NK-92 treated with Interleukin-12 subunit alpha and Interleukin-12 subunit beta, amount 100 ng/mL, for 24 hours (cell line): ENCODE measurements at regions not wholly inside any gene's neighbourhood (a gene's known extent, or its start where the extent isn't known, plus 50 kb on each side); places are given as distances from the start of the nearest gene placed in this dataset.
A peak's percentile ranks its signal among the peaks of the same experiment; 100 is the strongest.

Experiments used
- DNase-seq: peaks from one replicate; lab custom pipeline; 2025; lab: John Stamatoyannopoulos, UW

DNA sequence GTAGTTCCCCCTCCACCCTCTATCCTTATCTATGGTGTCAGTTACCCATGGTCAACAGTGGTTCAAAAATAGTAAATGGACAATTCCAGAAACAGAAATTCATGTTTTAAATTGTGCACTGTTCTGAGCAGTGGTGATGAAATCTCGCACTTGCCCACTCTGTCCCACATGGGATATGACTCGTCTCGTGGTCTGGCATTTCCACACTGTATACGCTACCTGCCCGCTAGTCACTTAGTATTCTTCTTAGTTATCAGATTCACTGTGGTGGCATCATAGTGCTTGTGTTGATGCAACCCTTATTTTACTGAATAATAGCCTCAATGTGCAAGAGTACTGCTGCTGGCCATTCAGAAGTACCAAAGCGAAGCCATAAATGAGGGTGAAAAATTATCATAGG, 507.0 kb downstream of the SNAPC1 start:
- DNase-seq = peak; percentile 2

DNA sequence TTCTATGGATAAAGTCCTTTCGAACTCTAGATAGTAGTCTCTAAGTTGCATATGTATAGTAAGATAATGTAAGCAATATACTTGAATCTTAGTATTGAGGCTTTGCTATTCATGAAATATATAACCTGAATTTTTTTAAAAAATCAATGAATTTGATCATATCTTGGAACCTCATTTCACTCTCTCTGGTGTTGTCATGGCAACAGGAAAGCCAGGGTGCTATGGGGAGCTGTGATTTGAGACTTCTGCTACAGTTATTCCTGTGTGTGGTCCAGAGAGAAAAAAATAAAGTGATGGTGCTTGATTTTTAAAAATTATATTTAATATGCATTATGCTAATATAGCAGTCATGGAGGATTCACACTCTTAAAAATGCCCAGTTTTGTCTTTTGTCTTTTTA, 508.0 kb downstream of the SNAPC1 start:
- no peak for DNase-seq

DNA sequence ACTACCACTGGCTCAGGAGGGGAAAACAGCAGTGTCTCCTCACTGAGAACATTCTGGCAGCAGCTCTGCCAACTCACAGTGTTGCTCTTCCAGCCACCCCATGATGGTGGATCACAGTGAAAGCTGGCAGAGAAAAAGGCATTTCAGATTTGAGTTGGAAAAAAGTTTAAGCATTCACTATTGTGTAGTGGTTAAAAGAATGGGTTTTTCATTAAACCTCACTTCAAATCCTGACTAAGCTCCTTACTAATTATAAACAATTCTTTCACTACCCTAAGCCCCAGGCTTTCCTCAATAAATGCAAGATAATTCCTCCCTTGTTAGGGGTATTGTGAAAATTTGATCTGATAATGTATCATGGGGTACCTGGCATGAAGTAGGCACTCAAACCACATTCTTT, 518.1 kb downstream of the SNAPC1 start:
- no peak for DNase-seq

DNA sequence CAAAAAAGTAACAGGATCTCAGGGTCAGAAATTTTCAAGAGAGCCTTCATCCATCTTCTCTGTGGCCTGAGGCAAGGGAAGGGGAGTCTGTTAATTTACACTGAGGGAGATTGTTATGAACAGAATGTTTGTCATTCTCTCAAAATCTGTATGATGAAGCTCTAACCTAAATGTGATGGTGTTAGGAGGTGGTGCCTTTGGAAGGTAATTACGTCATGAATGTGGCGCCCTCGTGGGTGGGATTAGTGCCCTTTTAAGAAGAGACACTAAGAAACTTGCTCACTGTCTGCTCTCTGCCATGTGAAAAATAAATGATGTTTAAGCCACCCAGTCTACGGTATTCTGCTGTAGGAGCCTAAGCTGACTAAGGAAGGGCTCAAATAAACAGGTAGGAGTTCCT, 521.6 kb downstream of the SNAPC1 start:
- DNase-seq = no peak

DNA sequence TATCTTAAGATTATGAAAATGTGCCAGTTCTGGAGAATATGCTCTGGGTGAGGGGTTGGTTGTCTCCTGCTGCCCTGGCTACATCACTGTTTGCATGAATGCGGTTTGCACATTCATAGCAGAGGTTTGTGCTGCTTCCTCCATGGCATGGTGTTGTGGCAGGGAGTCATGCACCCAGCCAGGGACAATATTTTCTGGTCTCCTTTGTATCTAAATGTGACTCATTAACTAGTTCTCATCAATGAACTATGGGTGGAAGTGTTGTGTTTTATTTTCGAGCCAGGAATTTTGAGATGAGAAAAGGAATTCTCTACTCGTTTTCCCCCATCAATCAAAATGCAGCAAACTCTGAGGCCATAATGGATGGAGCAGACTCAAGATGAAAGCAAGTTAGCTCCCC, 527.3 kb downstream of the SNAPC1 start:
- no peak for DNase-seq

DNA sequence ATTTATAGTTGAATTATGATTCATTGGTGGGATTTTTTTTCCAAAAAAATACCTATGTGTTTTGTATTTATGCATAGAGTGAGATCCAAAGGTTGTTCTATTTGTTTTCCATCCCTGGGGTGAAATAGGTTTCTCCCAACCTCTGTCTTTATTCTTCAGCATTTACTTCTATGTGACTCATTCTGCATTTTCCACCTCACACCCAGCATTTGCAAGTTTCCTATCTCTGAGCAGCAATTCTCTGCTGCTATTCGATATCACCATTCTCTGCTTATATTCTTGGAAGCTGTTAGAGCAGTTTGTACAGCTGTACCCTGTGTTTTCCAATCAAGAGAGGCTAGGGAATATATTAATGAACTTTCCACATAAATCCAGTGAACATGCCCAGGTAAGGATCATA, 538.9 kb downstream of the SNAPC1 start:
- no peak for DNase-seq

DNA sequence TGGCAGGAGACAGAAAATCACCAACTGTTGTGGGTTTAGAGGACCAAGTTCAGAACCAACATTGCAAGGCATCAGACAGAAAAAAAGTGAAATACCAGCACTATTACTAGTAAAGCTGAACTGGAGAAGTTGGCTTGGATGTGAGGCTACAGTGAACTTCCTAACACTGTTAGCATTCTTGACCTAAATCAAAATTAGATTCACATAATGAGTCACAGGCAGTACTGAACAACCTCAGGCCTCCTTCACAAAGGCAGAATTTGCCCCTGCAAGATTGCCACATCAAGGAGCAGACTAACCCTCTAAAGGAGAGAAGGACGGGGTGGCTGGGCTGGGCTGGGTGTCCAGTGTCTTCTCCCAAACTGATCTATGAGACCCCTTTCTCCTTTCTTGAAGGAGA, 539.7 kb downstream of the SNAPC1 start:
- no peak for DNase-seq

DNA sequence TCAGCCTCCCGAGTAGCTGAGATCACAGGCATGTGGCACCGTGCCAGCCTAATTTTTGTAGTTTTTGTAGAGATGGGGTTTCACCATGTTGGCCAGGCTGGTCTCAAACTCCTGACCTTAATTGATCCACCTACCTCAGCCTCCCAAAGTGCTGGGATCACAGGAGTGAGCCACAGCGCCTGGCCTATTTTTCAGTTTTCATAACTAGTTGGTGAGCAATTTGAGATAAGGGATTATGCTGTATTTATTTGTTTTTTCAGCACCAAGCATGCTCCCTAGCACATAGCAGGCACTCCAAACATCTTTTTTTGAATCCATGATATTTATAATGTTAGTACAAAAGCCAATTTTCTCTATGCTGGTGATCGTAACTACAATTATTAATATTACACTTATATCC, 541.2 kb downstream of the SNAPC1 start:
- DNase-seq = no peak

DNA sequence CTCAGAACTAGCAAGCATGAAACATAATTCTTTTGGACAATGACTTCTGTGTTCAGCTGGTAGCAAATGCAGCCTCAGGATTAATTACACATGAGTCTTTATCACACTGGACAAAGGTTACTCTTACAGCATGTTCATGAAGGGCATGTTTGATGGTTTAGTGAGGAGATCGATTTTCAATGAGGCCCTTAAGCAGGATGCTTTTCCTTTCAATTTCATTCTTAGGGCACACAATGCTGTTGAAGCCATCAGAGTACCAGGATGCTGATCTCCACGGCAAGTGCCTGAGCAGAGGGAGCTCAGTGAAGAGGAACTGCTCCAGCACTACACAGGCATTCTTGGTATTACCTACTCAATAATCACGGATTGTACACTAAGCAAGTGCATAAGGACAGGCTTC, 542.0 kb downstream of the SNAPC1 start:
- DNase-seq = no peak

DNA sequence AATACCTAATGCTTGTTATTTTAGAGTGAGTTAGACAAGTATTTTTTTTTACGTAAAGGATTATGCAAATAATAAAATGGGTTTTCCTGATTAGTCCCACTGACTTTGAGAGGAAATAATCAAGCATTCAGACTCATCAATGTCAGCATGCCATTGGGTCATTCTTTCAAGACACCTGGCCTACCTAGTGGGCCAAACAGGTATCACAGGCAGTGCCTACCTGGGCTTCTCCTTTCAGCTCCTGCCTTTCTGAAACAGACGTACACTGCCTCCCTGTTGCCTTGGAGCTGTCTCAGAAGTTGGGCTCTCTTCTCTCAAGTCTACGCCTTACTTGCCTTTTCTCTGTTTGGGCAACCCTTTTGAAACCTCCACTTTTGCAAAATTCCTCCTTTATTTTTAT, 545.6 kb downstream of the SNAPC1 start:
- no peak for DNase-seq

DNA sequence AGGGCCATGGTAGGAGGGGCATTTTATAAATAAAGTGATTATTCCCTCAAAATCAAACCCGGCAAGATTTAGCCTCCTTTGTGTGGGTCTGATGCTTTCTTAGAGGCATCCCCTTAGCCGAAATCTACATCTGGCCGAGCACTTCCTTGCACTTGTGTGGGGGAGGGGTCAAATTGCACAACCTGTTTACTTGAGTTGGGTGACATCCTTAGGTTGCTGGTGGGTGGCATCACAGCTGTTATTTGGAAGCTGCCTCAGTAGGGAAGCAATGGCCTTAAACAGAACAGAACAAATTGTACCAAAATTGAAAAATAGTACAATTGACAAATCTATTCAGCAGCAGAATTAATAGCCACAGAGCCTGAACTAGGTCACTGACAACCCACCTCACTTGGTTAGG, 546.1 kb downstream of the SNAPC1 start:
- DNase-seq = no peak

DNA sequence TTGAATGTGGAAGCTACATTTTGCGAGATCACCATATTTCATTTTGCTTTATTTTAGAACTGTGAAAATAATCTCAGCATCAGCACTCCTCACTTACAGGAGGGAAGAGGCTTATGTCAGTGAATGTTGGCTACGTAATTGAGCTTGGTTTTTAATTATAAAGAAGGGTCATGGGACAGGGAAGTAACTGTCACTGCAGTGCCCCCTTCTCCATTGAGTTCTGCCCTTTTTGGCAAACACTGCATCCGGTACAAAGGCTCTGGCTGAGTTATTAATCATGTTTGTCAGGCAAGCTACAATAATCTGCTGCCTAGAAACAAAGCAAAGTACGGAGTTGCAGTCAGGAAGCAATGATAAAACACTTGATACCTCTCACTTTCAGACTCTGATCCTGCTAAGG, 546.7 kb downstream of the SNAPC1 start:
- no peak for DNase-seq

DNA sequence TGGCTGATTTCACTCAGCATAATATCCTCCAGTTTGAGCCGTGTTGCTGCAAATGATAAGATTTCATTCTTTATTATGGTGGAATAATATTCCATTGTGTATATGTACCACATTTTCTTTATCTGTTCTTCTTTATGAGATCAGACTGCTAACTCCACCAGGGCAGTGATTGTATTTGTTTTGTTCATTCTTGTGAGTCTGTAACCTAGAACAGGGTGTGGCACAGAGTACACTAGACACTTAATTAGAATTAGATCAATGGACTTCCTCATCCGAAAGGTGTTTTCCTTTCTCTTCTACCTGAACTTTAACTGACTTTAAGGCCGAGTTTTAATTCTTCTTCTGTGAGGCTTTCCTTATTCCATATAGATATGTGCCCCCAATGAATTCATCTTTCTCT, 551.0 kb downstream of the SNAPC1 start:
- DNase-seq = no peak

DNA sequence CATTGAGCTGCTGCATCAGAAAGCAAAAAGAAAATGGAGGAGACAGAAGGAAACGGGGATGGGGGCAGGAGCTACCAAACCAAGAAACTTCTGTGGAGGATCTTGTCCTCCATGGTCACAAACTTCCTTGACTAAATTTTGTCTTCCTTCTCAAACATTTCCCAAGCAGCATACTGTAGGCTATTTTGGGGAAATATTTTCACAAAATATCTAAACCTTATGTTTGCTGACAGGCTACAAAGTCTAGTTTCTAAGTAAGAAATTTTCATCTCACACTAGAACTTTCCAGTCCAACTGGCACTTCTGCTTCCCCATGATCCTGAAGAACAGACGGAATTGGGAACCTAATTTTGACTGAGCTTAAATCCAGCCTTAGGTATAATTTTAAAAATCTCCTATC, 552.0 kb downstream of the SNAPC1 start:
- DNase-seq = no peak

DNA sequence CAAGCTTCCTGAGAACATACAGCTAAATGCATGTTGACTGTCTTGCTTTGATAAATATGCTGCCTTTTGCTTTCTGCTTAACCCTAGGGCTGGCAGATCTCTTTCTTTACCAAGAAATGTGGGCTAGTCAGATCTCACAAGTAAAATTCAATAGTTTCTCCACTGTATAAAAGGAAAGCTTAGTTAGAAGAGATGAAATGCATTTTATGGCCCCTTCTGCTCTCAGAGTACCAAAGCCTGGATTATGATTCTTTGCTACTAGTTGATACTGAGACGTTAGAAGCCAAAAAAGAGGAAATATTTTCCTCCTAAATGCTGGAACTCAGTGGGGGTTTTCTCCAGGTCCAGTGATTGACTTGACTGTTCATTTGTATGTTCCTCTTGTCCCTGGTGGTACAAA, 552.7 kb downstream of the SNAPC1 start:
- no peak for DNase-seq

DNA sequence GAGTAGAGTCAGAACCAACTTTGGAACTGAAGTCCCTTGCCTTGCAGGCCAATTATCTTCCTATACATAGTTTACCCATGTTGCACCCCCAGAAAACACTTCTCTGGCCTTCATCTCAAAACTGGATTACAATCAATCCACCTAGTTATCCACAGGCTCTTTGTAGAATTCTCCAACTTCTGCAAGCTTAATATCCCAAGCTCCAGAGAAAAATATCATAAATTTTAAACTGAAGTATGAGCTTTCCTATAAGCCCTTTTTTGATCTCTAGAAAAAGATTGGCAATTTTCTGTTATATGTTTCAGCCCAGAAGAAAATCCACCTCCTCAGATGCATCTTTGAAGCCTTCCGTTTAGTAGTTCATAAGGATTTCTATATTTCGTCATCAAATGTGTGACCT, 553.4 kb downstream of the SNAPC1 start:
- no peak for DNase-seq

DNA sequence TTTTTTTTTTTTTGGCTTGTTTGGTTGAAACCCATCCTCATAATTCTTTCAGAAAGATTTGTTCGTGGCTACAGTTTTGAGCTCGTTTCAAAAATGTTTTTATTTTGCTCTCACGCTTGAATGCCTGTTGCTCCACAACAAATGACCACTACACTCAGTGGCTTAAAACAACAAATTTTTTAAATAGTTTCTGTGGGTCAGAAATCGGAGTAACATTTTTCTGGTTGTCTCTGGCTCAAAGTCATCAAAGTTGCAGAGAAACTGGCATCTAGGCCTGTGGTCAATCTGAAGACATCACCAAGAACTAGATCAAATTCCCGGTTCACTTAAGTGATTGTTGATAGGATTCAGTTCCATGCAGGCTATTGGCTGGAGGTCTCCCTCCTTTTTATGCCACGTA, 560.0 kb downstream of the SNAPC1 start:
- DNase-seq = no peak

DNA sequence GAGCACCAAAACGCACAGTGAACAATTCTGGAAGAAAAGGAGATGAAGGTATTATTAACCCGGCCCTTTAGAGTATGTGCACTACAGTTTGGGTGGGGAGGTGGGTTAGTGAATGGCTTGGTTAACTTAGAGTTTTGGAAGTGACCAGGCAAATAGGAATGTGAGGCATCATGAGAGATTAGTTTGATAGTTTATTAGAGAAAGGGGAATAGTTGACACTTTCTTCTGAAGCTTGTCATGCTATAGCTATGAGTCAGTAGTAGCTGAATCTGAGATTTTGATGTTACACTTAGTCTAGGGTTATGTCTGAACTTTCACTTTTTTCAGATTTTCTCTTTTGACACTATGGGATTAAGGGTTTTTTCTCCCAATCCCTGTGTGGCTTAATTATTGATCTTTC, 567.2 kb downstream of the SNAPC1 start:
- DNase-seq = no peak

DNA sequence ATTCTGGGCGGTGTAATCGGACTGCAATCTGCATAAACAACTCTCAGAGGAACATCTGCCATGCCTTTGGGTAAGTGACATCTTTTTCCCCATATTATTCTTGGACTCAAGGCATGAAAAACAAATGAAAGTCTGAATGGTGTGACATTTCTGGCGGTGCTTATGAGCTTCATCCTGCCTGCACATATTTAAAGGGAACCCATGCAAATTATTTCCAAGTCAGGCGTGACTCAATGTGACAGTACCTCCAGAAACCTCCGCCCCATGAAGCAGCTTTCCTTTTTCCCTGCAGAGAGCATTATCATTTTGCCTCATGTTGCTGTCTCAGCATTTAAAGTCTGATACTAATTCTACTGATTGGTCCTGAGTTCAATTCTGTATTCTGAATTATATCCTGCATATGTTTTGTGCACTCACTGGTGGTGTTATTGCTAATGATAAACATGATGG, 585.4 kb downstream of the SNAPC1 start:
- DNase-seq = no peak

DNA sequence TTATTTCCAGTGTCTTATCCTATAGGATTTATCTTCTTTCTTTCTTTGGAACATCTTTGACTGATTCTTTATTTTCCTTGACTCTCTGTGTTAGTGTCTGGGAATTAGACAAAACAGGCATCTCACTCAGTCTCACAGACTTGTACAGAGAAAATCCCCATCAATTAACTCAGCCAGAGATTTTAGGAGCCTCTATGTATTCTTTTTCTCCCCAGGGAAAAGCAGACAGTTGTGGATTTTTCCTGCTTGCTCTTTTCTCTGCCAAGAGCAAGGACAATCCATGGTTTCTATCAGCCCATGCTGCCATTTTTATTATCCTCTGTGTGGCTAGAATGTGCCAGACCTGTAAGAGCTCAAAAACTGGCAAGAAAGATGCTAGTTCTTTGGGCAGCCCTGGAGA, 595.1 kb downstream of the SNAPC1 start:
- no peak for DNase-seq

DNA sequence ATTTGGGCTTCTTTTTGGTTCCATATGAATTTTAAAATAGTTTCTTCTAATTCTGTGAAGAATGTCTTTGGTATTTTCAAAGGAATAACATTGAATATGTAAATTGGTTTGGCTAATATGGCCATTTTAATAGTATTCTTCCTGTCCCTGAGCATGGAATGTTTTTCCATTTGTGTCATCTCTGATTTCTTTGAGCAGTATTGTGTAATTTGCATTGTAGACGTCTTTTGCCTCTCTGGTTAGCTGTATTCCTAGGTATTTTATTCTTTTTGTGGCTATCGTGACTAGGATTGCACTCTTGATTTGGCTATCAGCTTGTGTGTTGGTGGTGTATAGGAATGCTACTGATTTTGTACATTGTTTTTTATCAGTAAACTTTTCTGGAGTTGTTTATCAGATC, 601.9 kb downstream of the SNAPC1 start:
- no peak for DNase-seq

DNA sequence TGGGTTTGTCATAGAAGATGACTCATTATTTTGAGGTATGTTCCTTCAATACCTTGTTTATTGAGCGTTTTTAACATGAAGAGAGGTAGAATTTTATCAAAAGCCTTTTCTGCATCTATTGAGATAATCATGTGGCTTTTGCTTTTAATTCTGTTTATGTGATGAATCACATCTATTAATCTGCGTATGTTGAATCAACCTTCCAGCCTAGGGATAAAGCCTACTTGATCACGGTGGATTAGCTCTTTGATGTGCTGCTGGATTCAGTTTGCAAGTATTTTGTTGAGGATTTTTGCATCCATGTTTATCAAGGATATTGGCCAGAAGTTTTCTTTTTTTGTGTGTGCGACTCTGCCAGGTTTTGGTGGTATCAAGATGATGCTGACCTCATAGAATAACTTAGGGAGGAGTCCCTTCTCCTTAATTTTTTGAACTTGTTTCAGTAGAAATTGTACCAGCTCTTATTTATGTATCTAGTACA, 602.6 kb downstream of the SNAPC1 start:
- no peak for DNase-seq

DNA sequence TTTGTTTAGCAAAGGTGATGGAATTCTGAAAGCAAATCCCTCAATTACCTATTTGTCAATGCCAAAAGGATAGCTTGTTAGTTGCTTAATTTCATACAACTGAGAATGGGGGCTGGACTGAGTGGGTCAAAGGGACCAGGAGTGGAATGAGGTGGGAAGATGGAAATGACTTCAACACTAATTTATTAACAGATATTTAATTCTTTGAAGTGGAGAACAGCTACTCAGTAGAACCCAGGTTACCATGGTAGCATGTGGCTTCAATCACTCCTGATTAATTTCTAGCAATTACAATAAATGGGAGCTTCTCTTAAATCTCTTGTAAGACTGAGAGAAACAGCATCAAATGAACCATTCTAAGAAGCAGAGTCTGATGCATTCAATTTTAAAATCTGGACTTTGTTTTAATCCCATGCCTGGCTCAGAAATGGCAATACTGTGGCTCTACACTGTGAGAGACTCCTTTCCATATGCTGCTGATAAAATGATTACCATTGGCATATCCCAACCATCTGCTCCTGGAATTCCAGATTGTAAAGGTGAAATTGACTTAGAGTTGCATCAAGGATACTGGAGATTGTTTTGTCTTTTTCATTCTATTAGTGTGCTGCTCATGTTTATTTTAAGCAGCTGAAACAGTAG, 607.8 kb downstream of the SNAPC1 start:
- no peak for DNase-seq

DNA sequence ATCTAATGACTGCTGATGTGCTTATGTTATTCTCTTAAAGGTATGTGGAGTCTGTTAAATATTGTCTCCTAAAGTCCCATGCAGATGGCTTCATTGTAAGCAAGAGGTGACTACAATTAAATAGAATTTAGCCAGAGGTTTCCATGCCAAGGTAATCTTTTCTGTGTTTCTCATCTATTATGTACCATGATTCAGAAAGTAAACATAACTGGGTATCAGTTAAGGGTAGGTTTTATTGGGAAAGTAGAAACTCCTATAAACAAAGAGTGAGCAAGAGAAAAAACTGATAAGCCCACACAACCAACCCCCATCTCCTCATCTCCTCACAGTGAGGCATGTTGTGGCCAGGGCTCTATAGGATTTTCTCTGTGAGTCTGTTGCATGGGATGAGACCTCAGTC, 611.7 kb downstream of the SNAPC1 start:
- no peak for DNase-seq

DNA sequence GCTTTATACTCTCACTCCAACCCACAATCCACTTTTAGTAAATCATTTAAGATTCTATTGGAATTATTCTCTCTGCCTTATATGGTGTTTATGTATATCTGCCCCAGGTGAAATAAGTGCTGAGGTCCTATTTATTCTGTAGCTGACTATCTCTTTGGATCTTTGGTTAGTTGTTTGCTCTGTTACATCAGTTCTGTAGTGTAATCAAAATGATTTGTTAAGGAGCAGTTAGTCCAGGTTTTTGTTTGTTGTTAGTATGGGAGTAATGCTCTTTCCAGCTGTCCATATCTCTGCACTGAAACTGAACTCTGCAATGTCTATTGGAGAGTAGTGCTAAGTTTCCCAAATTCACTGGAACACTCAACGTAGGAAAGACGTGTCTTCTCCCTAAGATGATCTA, 615.8 kb downstream of the SNAPC1 start:
- no peak for DNase-seq
